ACC112 (cell line): ENCODE measurements at regions not wholly inside any gene's neighbourhood (a gene's known extent, or its start where the extent isn't known, plus 50 kb on each side); places are given as distances from the start of the nearest gene placed in this dataset.
"Not testable (repeated sequence)": the region's sequence is repeated elsewhere in the genome, so short reads cannot be mapped to it uniquely, and the experiment has no call there.

Experiments used
- H2AFZ ChIP-seq: fragments of 200-600 bp; sonication (generic); one replicate; pipeline ENCODE4 v1.6.0; 2017; ENCODE audit warnings: antibody characterized with exemption, low read length; ENCODE audit not compliant: unreplicated experiment
- H3K27ac ChIP-seq: fragments of 200-600 bp; sonication (generic); 2 replicates; pipeline ENCODE4 v1.5.1; 2014; ENCODE audit warnings: low read depth, mild to moderate bottlenecking, antibody characterized with exemption, low read length, moderate library complexity
- H3K27me3 ChIP-seq: fragments of 200-600 bp; sonication (generic); 2 replicates; pipeline ENCODE4 v1.6.1; 2014; ENCODE audit warnings: mild to moderate bottlenecking, antibody characterized with exemption, low read length, moderate library complexity, mixed read lengths; ENCODE audit not compliant: insufficient read depth
- H3K36me3 ChIP-seq: fragments of 200-600 bp; sonication (generic); 2 replicates; pipeline ENCODE4 v1.6.1; 2016; ENCODE audit warnings: mild to moderate bottlenecking, antibody characterized with exemption, low read length, moderate library complexity, mixed read lengths; ENCODE audit not compliant: insufficient read depth
- H3K4me1 ChIP-seq: fragments of 200-600 bp; sonication (generic); one replicate; pipeline ENCODE4 v1.6.1; 2016; ENCODE audit warnings: low read length, mixed read lengths; ENCODE audit not compliant: insufficient read depth, unreplicated experiment, control insufficient read depth
- H3K4me3 ChIP-seq: fragments of 200-600 bp; sonication (generic); 2 replicates; pipeline ENCODE4 v1.5.1; 2014; ENCODE audit warnings: mild to moderate bottlenecking, low read depth, low read length
- H3K79me2 ChIP-seq: fragments of 200-600 bp; sonication (generic); one replicate; pipeline ENCODE4 v1.6.0; 2016; ENCODE audit warnings: low read length; ENCODE audit not compliant: control insufficient read depth, unreplicated experiment, insufficient read depth

GRCh38 chr4:11693693-11694092 lies 265.0 kb upstream of the HS3ST1 start:
- Histone ChIP-seq H3K4me3 (no peak overlapping the region), H3K27ac (no peak overlapping the region), H3K4me1 (peaks cover 7% of the 10 kb centered on the region), H3K79me2 (no peaks in the 10 kb centered on the region), H3K27me3 (no peaks in the 10 kb centered on the region), H3K36me3 (no peaks in the 10 kb centered on the region), H2AFZ (no peak overlapping the region)

GRCh38 chr4:11691236-11691635 lies 262.5 kb upstream of the HS3ST1 start:
- Histone ChIP-seq H3K4me3 (no peak overlapping the region), H3K27me3 (no peaks in the 10 kb centered on the region), H3K27ac (no peak overlapping the region), H3K4me1 (no peaks in the 10 kb centered on the region), H2AFZ (no peak overlapping the region), H3K79me2 (no peaks in the 10 kb centered on the region), H3K36me3 (no peaks in the 10 kb centered on the region)

GRCh38 chr4:11687727-11688126 lies 259.0 kb upstream of the HS3ST1 start:
- Histone ChIP-seq H3K4me1 (no peaks in the 10 kb centered on the region), H3K36me3 (no peaks in the 10 kb centered on the region), H3K79me2 (no peaks in the 10 kb centered on the region), H2AFZ (no peak overlapping the region), H3K27ac (no peak overlapping the region), H3K4me3 (no peak overlapping the region), H3K27me3 (no peaks in the 10 kb centered on the region)

GRCh38 chr4:11685481-11685880 lies 256.8 kb upstream of the HS3ST1 start:
- Histone ChIP-seq H2AFZ (no peak overlapping the region), H3K36me3 (no peaks in the 10 kb centered on the region), H3K4me3 (no peak overlapping the region), H3K27ac (no peak overlapping the region), H3K27me3 (no peaks in the 10 kb centered on the region), H3K79me2 (no peaks in the 10 kb centered on the region), H3K4me1 (no peaks in the 10 kb centered on the region)

GRCh38 chr4:11675051-11675800 lies 246.5 kb upstream of the HS3ST1 start:
- no peak overlapping the region for H2AFZ ChIP-seq
- H3K27ac ChIP-seq, result no peak overlapping the region
- no peaks in the 10 kb centered on the region for H3K79me2 ChIP-seq
- H3K4me3 ChIP-seq, result no peak overlapping the region
- no peaks in the 10 kb centered on the region for H3K36me3 ChIP-seq
- H3K27me3 ChIP-seq, result no peaks in the 10 kb centered on the region
- no peaks in the 10 kb centered on the region for H3K4me1 ChIP-seq

- no peaks in the 10 kb centered on the region for H3K27me3 ChIP-seq
- no peaks in the 10 kb centered on the region for H3K4me1 ChIP-seq
These were observed 241.6 kb upstream of the HS3ST1 start for GRCh38 chr4:11670304-11670703.

GRCh38 chr4:11669156-11669555 lies 240.5 kb upstream of the HS3ST1 start:
- Histone ChIP-seq H3K79me2 (no peaks in the 10 kb centered on the region), H3K27ac (no peak overlapping the region), H3K27me3 (no peaks in the 10 kb centered on the region), H3K4me3 (no peak overlapping the region), H3K36me3 (no peaks in the 10 kb centered on the region), H2AFZ (no peak overlapping the region), H3K4me1 (no peaks in the 10 kb centered on the region)

More at GRCh38 chr4:11670304-11670703, 241.6 kb upstream of the HS3ST1 start:
- no peaks in the 10 kb centered on the region for H3K79me2 ChIP-seq
- H3K27ac ChIP-seq, result no peak overlapping the region
- no peaks in the 10 kb centered on the region for H3K36me3 ChIP-seq
- H2AFZ ChIP-seq, result no peak overlapping the region
- no peak overlapping the region for H3K4me3 ChIP-seq

- H3K4me3 ChIP-seq, result no peak overlapping the region
- H3K79me2 ChIP-seq, result no peaks in the 10 kb centered on the region
- no peaks in the 10 kb centered on the region for H3K27me3 ChIP-seq
- H3K27ac ChIP-seq, result no peak overlapping the region
- H2AFZ ChIP-seq, result no peak overlapping the region
- no peaks in the 10 kb centered on the region for H3K36me3 ChIP-seq
- no peaks in the 10 kb centered on the region for H3K4me1 ChIP-seq
These were observed 234.4 kb upstream of the HS3ST1 start for GRCh38 chr4:11663114-11663513.

GRCh38 chr4:11650801-11651596 lies 222.3 kb upstream of the HS3ST1 start:
- Histone ChIP-seq H3K36me3 (no peaks in the 10 kb centered on the region), H3K4me3 (no peak overlapping the region), H3K27me3 (no peaks in the 10 kb centered on the region), H3K27ac (no peak overlapping the region), H2AFZ (peak overlapping the region; percentile 36), H3K79me2 (no peaks in the 10 kb centered on the region), H3K4me1 (no peaks in the 10 kb centered on the region)

GRCh38 chr4:11647433-11647832 lies 218.7 kb upstream of the HS3ST1 start:
- Histone ChIP-seq H3K27me3 (no peaks in the 10 kb centered on the region), H3K79me2 (no peaks in the 10 kb centered on the region), H2AFZ (no peak overlapping the region), H3K4me1 (no peaks in the 10 kb centered on the region), H3K36me3 (no peaks in the 10 kb centered on the region), H3K27ac (no peak overlapping the region), H3K4me3 (no peak overlapping the region)

- H3K27ac ChIP-seq, H2AFZ ChIP-seq, H3K79me2 ChIP-seq, H3K4me1 ChIP-seq, H3K4me3 ChIP-seq, H3K36me3 ChIP-seq, H3K27me3 ChIP-seq: not testable (repeated sequence)
These were observed 214.4 kb upstream of the HS3ST1 start for GRCh38 chr4:11643081-11643480.
